ENCODE measurements at regions not wholly inside any gene's neighbourhood (a gene's known extent, or its start where the extent isn't known, plus 50 kb on each side); places are given as distances from the start of the nearest gene placed in this dataset.

DNA sequence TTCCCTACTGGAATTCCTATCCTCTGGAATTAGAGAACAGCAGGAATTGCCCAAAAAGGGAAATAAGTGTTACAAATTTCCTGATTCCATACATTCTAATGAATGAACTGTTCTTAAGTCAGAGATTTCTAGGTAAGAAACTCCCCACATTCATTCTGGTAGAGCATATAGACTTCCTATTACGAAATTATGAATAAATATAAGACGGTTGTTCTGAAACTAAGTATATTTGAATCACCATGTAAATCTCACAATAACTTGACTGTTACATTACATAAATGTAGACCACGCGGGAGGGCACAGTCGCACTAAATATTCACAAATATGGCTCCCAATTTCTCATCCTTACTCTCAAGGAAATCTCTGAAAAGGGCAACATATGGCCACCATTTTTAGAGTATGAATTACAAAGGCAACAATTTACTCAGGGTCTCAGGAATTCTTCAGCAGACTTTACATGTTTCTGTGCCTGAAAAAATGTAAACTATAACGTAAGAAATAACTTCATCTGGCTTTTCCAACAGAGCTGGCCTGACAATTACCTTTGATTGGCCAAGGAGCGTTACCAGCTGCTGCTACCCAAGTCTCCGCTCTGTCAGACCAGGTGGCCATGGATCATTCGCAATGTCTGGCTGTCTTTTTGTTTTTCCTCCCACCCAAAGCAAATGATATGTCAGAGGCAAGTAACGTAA lies 115.8 kb downstream of the MPP7 start:
- ATAC-seq: no peak
- no peaks in the 10 kb centered on the region for H3K4me1 ChIP-seq
- H3K9me3 ChIP-seq: no peaks in the 10 kb centered on the region
- WGBS (ENCODE audit: missing lambda C conversion rate): 48% methylated on average over 10 of the region's 10 CpGs
- FAIRE-seq: no peak
- TF ChIP-seq ZSCAN20 (CRISPR knock-in tag; IDR thresholded peaks at IDR 0.05) (no peak), ESRRA (IDR thresholded peaks at IDR 0.05; ENCODE audit: borderline replicate concordance, low read length) (no peak), NR3C1 (IDR thresholded peaks at IDR 0.05) (no peak), SMC3 (IDR thresholded peaks at IDR 0.05) (no peak), CHD4 (IDR thresholded peaks at IDR 0.05; ENCODE audit: borderline replicate concordance) (no peak), ZFP36 (IDR thresholded peaks at IDR 0.05; ENCODE audit: borderline replicate concordance, partially characterized antibody) (no peak), CBX2 (IDR thresholded peaks at IDR 0.05; ENCODE audit: borderline replicate concordance, low read depth) (no peak), HDAC2 (IDR thresholded peaks at IDR 0.05) (no peak), FOXS1 (CRISPR knock-in tag; IDR thresholded peaks at IDR 0.05) (no peak), CHD2 (IDR thresholded peaks at IDR 0.05; ENCODE audit: low read length, partially characterized antibody) (no peak), JUN (IDR thresholded peaks at IDR 0.05) (no peak), FOSB (CRISPR knock-in tag; IDR thresholded peaks at IDR 0.05) (no peak), NFE2L2 (conservative IDR thresholded peaks at IDR 0.05; ENCODE audit: low read length) (no peak), RFX5 (IDR thresholded peaks at IDR 0.05) (no peak)
- TF ChIP-seq, protein P1, sequence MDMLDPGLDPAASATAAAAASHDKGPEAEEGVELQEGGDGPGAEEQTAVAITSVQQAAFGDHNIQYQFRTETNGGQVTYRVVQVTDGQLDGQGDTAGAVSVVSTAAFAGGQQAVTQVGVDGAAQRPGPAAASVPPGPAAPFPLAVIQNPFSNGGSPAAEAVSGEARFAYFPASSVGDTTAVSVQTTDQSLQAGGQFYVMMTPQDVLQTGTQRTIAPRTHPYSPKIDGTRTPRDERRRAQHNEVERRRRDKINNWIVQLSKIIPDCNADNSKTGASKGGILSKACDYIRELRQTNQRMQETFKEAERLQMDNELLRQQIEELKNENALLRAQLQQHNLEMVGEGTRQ (IDR thresholded peaks at IDR 0.05): no peak
- TF ChIP-seq, protein P2, sequence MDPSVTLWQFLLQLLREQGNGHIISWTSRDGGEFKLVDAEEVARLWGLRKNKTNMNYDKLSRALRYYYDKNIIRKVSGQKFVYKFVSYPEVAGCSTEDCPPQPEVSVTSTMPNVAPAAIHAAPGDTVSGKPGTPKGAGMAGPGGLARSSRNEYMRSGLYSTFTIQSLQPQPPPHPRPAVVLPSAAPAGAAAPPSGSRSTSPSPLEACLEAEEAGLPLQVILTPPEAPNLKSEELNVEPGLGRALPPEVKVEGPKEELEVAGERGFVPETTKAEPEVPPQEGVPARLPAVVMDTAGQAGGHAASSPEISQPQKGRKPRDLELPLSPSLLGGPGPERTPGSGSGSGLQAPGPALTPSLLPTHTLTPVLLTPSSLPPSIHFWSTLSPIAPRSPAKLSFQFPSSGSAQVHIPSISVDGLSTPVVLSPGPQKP (IDR thresholded peaks at IDR 0.05; ENCODE audit: low read depth, low read length): no peak
- TF ChIP-seq, protein P3, sequence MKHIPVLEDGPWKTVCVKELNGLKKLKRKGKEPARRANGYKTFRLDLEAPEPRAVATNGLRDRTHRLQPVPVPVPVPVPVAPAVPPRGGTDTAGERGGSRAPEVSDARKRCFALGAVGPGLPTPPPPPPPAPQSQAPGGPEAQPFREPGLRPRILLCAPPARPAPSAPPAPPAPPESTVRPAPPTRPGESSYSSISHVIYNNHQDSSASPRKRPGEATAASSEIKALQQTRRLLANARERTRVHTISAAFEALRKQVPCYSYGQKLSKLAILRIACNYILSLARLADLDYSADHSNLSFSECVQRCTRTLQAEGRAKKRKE (CRISPR knock-in tag; IDR thresholded peaks at IDR 0.05; ENCODE audit: low read depth): no peak
- POLR2A ChIA-PET: no interaction called here
- CTCF ChIA-PET: no interaction called here
- H3K4me3 ChIP-seq: no peak overlapping the region
- H3K27ac ChIP-seq: no peak overlapping the region
- DNase-seq (ENCODE audit: low read depth in 1 of 2, low spot score in 1 of 2): no peak
- H3K4me2 ChIP-seq: no peak overlapping the region

DNA sequence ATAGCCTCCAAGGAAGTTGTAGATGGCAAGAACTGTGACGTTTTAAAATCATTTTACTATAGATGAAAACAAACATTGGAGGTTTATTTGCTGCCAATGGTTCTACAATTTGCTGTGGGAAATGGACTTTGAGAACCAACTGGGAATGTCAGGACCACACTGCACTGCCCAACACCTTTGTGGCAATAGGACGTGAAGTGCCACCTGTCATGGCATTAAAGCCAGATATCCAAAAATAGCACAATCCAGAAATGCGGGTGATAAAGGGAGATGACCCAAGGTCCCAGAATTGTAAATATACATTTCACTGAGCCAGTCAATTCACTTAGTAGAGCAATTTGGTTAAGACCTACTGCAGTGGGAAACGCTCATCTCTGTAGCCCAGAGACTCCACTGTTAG lies 116.4 kb downstream of the MPP7 start:
- ChIA-PET POLR2A (no interaction called here), CTCF (no interaction called here)
- no peak overlapping the region for H3K27ac ChIP-seq
- no peaks in the 10 kb centered on the region for H3K9me3 ChIP-seq
- no peak overlapping the region for H3K4me3 ChIP-seq
- H3K4me2 ChIP-seq: no peak overlapping the region
- DNase-seq (ENCODE audit: low read depth in 1 of 2, low spot score in 1 of 2) (no peak), ATAC-seq (no peak), FAIRE-seq (no peak)
- no peaks in the 10 kb centered on the region for H3K4me1 ChIP-seq
- 35% methylated on average over 4 of the region's 4 CpGs for WGBS (ENCODE audit: missing lambda C conversion rate)
- no peak for TF ChIP-seq HOXA7 (CRISPR knock-in tag; IDR thresholded peaks at IDR 0.05)
- no peak for TF ChIP-seq SREBF2 (IDR thresholded peaks at IDR 0.05)
- TF ChIP-seq, protein P4, sequence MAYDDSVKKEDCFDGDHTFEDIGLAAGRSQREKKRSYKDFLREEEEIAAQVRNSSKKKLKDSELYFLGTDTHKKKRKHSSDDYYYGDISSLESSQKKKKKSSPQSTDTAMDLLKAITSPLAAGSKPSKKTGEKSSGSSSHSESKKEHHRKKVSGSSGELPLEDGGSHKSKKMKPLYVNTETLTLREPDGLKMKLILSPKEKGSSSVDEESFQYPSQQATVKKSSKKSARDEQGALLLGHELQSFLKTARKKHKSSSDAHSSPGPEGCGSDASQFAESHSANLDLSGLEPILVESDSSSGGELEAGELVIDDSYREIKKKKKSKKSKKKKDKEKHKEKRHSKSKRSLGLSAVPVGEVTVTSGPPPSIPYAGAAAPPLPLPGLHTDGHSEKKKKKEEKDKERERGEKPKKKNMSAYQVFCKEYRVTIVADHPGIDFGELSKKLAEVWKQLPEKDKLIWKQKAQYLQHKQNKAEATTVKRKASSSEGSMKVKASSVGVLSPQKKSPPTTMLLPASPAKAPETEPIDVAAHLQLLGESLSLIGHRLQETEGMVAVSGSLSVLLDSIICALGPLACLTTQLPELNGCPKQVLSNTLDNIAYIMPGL (CRISPR knock-in tag; IDR thresholded peaks at IDR 0.05; ENCODE audit: borderline replicate concordance): no peak
- no peak for TF ChIP-seq PHF8 (IDR thresholded peaks at IDR 0.05; ENCODE audit: borderline replicate concordance, low read depth)
- TF ChIP-seq RFX5 (IDR thresholded peaks at IDR 0.05): no peak
